Large intestine (tissue), 3 donors: ENCODE measurements at regions not wholly inside any gene's neighbourhood (a gene's known extent, or its start where the extent isn't known, plus 50 kb on each side); places are given as distances from the start of the nearest gene placed in this dataset.

Experiments used
- DNase-seq, 2 donors: peaks; one replicate each; pipeline versions ENCODE4 v3.0.0 to v3.0.0-alpha.2; 2013
- H3K27ac ChIP-seq: one replicate; pipeline ENCODE4 v1.5.1; 2013; ENCODE audit warnings: low read length
- H3K27me3 ChIP-seq: 2 replicates; pipeline ENCODE4 v1.6.1; 2013; ENCODE audit warnings: low read length; ENCODE audit not compliant: control insufficient read depth, insufficient read depth
- H3K36me3 ChIP-seq: 2 replicates; pipeline ENCODE4 v1.6.1; 2013; ENCODE audit warnings: low read length; ENCODE audit not compliant: control insufficient read depth, insufficient read depth
- H3K4me1 ChIP-seq: one replicate; pipeline ENCODE4 v1.6.1; 2013; ENCODE audit warnings: low read length; ENCODE audit not compliant: control insufficient read depth, insufficient read depth
- H3K4me3 ChIP-seq: one replicate; pipeline ENCODE4 v1.5.1; 2013; ENCODE audit warnings: low read length
- H3K9me3 ChIP-seq: one replicate; pipeline ENCODE4 v1.6.1; 2013; ENCODE audit warnings: mild to moderate bottlenecking, low read depth, low read length, moderate library complexity; ENCODE audit not compliant: control insufficient read depth
- WGBS: methylation state at CpG from one replicate; pipeline ENCODE4 v1.1.5; 2013; ENCODE audit warnings: low lambda C conversion rate; ENCODE audit not compliant: insufficient coverage; 5-methylcytosine and 5-hydroxymethylcytosine counted together

DNA sequence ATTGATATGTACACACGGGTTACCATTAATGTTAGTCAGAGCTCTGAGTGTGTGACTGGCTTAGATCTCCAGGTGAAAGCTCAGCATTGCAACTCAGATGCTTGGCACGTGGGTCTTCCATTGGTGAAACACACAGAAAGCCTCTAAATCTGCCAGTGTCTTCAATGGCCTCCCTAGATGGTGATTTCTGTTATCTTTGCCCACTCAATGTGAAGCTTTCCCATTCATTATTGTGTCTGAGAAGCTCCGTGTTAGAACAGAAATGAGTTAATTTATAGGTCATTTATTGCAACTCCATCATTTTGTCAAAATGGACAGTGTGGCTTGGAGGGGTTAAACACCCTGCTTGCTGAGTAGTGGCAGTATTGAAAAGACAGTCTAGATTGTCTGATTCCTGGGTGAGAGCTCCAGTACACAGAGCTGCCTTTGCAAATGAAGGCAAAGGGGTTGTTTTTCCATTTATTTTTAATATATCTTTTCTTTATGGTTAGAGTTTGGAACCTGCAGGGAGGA, 64.7 kb upstream of the GCFC2 start:
- Histone ChIP-seq H3K9me3 (no peaks in the 10 kb centered on the region), H3K4me3 (no peak overlapping the region)
- no CpG with 5 or more reads among the region's 3 CpGs for WGBS

DNA sequence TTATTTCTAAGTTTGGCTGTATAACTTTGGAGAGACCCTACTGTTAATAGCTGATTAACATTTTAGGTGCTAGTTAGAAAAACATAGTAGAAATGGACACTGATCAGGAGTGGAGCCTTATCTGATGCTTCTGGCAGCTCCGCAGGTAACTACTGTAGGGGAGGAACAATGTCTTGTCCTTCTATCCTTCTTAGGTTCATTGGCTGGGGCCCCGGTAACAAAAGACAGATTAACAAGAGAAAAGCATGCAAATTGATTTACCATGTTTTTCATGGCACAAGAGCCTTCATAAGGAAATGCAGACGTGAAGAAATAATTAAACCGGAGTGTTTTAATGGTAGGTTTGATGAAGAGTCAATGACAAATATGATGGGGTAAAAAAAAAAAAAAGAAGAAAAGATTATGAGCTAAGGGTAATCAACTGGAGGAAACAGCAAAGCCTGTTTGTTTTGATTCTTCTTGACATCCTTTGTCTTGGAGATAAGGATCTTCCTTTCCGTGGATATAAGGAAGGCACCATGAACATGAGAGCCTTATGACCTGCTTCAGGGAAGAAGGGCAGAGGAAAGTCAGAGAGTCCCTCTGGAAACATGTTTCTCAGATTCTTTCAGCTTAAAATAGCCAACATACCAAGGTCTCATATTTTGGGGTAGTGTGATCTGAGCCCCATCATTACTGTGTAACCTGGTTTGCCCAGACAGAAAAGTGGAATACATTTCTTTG, 62.4 kb upstream of the GCFC2 start:
- no peak for DNase-seq
- peaks cover 3% of the 10 kb centered on the region for H3K27me3 ChIP-seq
- no peak overlapping the region for H3K4me3 ChIP-seq
- no peak overlapping the region for H3K27ac ChIP-seq
- H3K4me1 ChIP-seq = no peaks in the 10 kb centered on the region
- no peaks in the 10 kb centered on the region for H3K36me3 ChIP-seq
- WGBS = 48% methylated on average over 4 of the region's 5 CpGs
- H3K9me3 ChIP-seq = no peaks in the 10 kb centered on the region

More for the DNA sequence above, 64.7 kb upstream of the GCFC2 start:
- Histone ChIP-seq H3K36me3 (no peaks in the 10 kb centered on the region), H3K4me1 (no peaks in the 10 kb centered on the region), H3K27ac (no peak overlapping the region), H3K27me3 (peaks cover 3% of the 10 kb centered on the region)
- no peak for DNase-seq

DNA sequence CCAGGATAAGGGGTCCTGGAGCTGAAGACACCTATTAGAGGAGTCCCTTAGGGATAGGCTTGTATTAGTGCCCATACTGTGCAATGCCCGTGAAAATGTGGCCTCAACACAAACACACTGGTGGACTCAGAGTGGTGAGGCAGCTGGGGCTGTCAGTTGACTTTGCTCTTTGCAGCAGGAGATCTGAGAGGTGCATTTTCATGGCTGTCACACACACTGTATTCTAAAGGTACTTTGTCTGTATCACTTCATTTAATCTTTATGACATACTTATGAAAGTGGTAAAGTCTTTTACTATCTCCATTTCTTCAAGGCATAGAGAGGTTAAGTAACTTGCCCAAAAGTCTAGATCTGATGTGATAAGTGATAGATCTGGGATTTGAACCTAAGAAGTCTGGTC, 55.1 kb upstream of the GCFC2 start:
- Histone ChIP-seq H3K4me1 (peaks cover 4% of the 10 kb centered on the region), H3K27ac (no peak overlapping the region), H3K36me3 (no peaks in the 10 kb centered on the region), H3K9me3 (no peaks in the 10 kb centered on the region), H3K27me3 (no peaks in the 10 kb centered on the region), H3K4me3 (no peak overlapping the region)
- WGBS = no CpG with 5 or more reads among the region's 1 CpG
- peak; percentile 14 to 19 for DNase-seq

GRCh38 chr2:75764611-75765010, 53.9 kb upstream of the GCFC2 start:
- H3K4me3 ChIP-seq = no peak overlapping the region

More at GRCh38 chr2:75764611-75765010, 53.9 kb upstream of the GCFC2 start:
- Histone ChIP-seq H3K27me3 (no peaks in the 10 kb centered on the region), H3K9me3 (no peaks in the 10 kb centered on the region), H3K4me1 (peaks cover 4% of the 10 kb centered on the region), H3K27ac (peak overlapping the region; percentile 24), H3K36me3 (no peaks in the 10 kb centered on the region)
- WGBS = 71% methylated on average over 2 of the region's 3 CpGs
- DNase-seq = peak; percentile 17 to 38
